ENCODE measurements at regions not wholly inside any gene's neighbourhood (a gene's known extent, or its start where the extent isn't known, plus 50 kb on each side); places are given as distances from the start of the nearest gene placed in this dataset.
A peak's percentile ranks its signal among the peaks of the same experiment; 100 is the strongest.
"Not testable (repeated sequence)": the region's sequence is repeated elsewhere in the genome, so short reads cannot be mapped to it uniquely, and the experiment has no call there.

- TF ChIP-seq, protein P1, sequence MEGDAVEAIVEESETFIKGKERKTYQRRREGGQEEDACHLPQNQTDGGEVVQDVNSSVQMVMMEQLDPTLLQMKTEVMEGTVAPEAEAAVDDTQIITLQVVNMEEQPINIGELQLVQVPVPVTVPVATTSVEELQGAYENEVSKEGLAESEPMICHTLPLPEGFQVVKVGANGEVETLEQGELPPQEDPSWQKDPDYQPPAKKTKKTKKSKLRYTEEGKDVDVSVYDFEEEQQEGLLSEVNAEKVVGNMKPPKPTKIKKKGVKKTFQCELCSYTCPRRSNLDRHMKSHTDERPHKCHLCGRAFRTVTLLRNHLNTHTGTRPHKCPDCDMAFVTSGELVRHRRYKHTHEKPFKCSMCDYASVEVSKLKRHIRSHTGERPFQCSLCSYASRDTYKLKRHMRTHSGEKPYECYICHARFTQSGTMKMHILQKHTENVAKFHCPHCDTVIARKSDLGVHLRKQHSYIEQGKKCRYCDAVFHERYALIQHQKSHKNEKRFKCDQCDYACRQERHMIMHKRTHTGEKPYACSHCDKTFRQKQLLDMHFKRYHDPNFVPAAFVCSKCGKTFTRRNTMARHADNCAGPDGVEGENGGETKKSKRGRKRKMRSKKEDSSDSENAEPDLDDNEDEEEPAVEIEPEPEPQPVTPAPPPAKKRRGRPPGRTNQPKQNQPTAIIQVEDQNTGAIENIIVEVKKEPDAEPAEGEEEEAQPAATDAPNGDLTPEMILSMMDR (conservative IDR thresholded peaks at IDR 0.05; ENCODE audit: low read depth, low read length), result no peak
- H3K4me3 ChIP-seq (ENCODE audit: low read length), result no peak overlapping the region
- no peak for DNase-seq (ENCODE audit: low read depth)
Measured at GRCh38 chr10:21347043-21347784, 178.3 kb downstream of the SKIDA1 start.

- no peak overlapping the region for H3K4me3 ChIP-seq (ENCODE audit: low read length)
- no peak for DNase-seq (ENCODE audit: low read depth)
- TF ChIP-seq, protein P1 (conservative IDR thresholded peaks at IDR 0.05; ENCODE audit: low read depth, low read length), result no peak
Measured at GRCh38 chr10:21343087-21343486, 182.4 kb downstream of the SKIDA1 start.

DNA sequence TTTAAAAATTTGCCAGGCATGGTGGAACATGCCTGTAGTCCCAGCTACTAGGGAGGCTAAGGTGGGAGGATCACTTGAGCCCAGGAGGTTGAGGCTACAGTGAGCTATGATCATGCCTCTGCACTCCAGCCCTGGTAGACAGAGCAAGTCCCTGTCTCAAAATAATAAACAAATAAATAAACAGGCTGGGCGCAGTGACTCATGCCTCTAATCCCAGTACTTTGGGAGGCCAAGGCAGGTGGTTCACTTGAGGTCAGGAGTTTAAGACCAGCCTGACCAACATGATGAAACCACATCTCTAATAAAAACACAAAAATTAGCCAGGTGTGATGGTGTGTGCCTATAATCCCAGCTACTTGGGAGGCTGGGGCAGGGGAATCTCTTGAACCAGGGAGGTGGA, 183.0 kb downstream of the SKIDA1 start:
- not testable (repeated sequence) for DNase-seq (ENCODE audit: low read depth); H3K4me3 ChIP-seq (ENCODE audit: low read length)

- TF ChIP-seq, protein P1 (conservative IDR thresholded peaks at IDR 0.05; ENCODE audit: low read depth, low read length), result no peak
- DNase-seq (ENCODE audit: low read depth), result no peak
- no peak overlapping the region for H3K4me3 ChIP-seq (ENCODE audit: low read length)
Measured at GRCh38 chr10:21340331-21340730, 185.2 kb downstream of the SKIDA1 start.

DNA sequence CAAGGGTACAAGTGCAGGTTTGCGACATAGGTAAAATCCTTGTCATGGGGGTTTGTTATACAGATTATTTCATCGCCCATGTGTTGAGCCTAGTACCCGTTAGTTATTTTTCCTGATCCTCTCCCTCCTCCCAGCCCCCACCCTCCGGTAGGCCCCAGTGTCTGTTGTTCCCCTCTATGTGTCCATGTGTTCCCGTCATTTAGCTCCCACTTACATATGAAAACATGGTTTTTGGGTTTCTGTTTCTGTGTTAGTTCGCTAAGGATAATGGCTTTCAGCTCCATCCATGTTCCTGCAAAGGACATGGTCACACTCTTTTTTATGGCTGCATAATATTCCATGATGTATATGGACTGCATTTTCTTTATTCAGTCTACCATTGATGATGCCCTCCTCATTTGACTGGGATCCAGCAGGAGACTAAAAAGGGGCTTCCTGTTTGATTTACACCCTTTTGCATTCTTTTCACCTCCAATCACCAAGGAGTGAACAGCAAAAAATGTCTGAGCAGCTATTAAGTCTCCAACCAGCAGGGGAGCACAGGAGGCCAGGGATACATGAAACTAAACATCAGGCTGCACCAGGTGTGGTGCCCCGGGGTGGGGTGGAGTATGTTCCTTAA, 188.2 kb downstream of the SKIDA1 start:
- H3K4me3 ChIP-seq (ENCODE audit: low read length), result no peak overlapping the region
- TF ChIP-seq, protein P1 (conservative IDR thresholded peaks at IDR 0.05; ENCODE audit: low read depth, low read length), result no peak
- DNase-seq (ENCODE audit: low read depth), result no peak

GRCh38 chr10:21336476-21337170, 188.9 kb downstream of the SKIDA1 start:
- TF ChIP-seq, protein P1 (conservative IDR thresholded peaks at IDR 0.05; ENCODE audit: low read depth, low read length), result peak; percentile 21
- peak; percentile 92 for DNase-seq (ENCODE audit: low read depth)
- H3K4me3 ChIP-seq (ENCODE audit: low read length), result no peak overlapping the region

- no peak for DNase-seq (ENCODE audit: low read depth)
- H3K4me3 ChIP-seq (ENCODE audit: low read length), result no peak overlapping the region
- TF ChIP-seq, protein P1 (conservative IDR thresholded peaks at IDR 0.05; ENCODE audit: low read depth, low read length), result no peak
Measured at GRCh38 chr10:21334891-21335696, 190.4 kb downstream of the SKIDA1 start.

Measured in retinal pigment epithelial cell (primary cell).